ENCODE measurements at regions not wholly inside any gene's neighbourhood (a gene's known extent, or its start where the extent isn't known, plus 50 kb on each side); places are given as distances from the start of the nearest gene placed in this dataset.

- no peak overlapping the region for H3K27ac ChIP-seq (ENCODE audit: insufficient read depth, low read length)
- H3K4me3 ChIP-seq (replicated peaks in 1 of 4; ENCODE audit: control extremely low read depth in 1 of 4, insufficient read depth in 1 of 4, low read depth in 3 of 4, low read length in 4 of 4) = no peak overlapping the region
- H3K4me2 ChIP-seq (ENCODE audit: extremely low read depth, insufficient read depth, low read length) = no peak overlapping the region
- no peaks in the 10 kb centered on the region for H3K4me1 ChIP-seq (ENCODE audit: control insufficient read depth, extremely low read depth, insufficient read depth, low read length)
- no peak overlapping the region for H2AFZ ChIP-seq (ENCODE audit: low read length)
- no peak for DNase-seq (ENCODE audit: low read depth in 2 of 2)
- H4K20me1 ChIP-seq (ENCODE audit: control insufficient read depth, extremely low read depth, insufficient read depth, low read length) = no peaks in the 10 kb centered on the region
- H3K36me3 ChIP-seq (ENCODE audit: control insufficient read depth, insufficient read depth, low read length) = no peaks in the 10 kb centered on the region
- TF ChIP-seq EZH2 (IDR thresholded peaks at IDR 0.05; ENCODE audit: low read length, missing control alignments) (no peak), CTCF (conservative IDR thresholded peaks at IDR 0.05 in 1 of 2, IDR thresholded peaks at IDR 0.05 in 1 of 2; ENCODE audit: low read depth in 1 of 2, low read length in 2 of 2) (no peak)
- H3K79me2 ChIP-seq (ENCODE audit: control insufficient read depth, insufficient read depth, low read length) = no peaks in the 10 kb centered on the region
- H3K9ac ChIP-seq (ENCODE audit: insufficient read depth, low read length) = no peak overlapping the region
- H3K9me3 ChIP-seq (ENCODE audit: control insufficient read depth, insufficient read depth, low read depth, low read length) = no peaks in the 10 kb centered on the region
- no peaks in the 10 kb centered on the region for H3K27me3 ChIP-seq (ENCODE audit: control insufficient read depth, insufficient read depth, low read length)
Observed at GRCh38 chr1:60911966-60912697, 170.2 kb upstream of the NFIA start.

- Histone ChIP-seq H3K4me1 (ENCODE audit: control insufficient read depth, extremely low read depth, insufficient read depth, low read length) (no peaks in the 10 kb centered on the region), H3K79me2 (ENCODE audit: control insufficient read depth, insufficient read depth, low read length) (no peaks in the 10 kb centered on the region), H3K4me3 (replicated peaks in 1 of 4; ENCODE audit: control extremely low read depth in 1 of 4, insufficient read depth in 1 of 4, low read depth in 3 of 4, low read length in 4 of 4) (no peak overlapping the region), H4K20me1 (ENCODE audit: control insufficient read depth, extremely low read depth, insufficient read depth, low read length) (no peaks in the 10 kb centered on the region), H3K9me3 (ENCODE audit: control insufficient read depth, insufficient read depth, low read depth, low read length) (no peaks in the 10 kb centered on the region), H2AFZ (ENCODE audit: low read length) (no peak overlapping the region), H3K27me3 (ENCODE audit: control insufficient read depth, insufficient read depth, low read length) (no peaks in the 10 kb centered on the region), H3K27ac (ENCODE audit: insufficient read depth, low read length) (no peak overlapping the region), H3K9ac (ENCODE audit: insufficient read depth, low read length) (no peak overlapping the region), H3K4me2 (ENCODE audit: extremely low read depth, insufficient read depth, low read length) (no peak overlapping the region), H3K36me3 (ENCODE audit: control insufficient read depth, insufficient read depth, low read length) (no peaks in the 10 kb centered on the region)
- DNase-seq (ENCODE audit: low read depth in 2 of 2) = peak in 1 of 2 donors; percentile 10
- TF ChIP-seq EZH2 (IDR thresholded peaks at IDR 0.05; ENCODE audit: low read length, missing control alignments) (no peak), CTCF (conservative IDR thresholded peaks at IDR 0.05 in 1 of 2, IDR thresholded peaks at IDR 0.05 in 1 of 2; ENCODE audit: low read depth in 1 of 2, low read length in 2 of 2) (no peak)
Observed at GRCh38 chr1:60908159-60908558, 174.2 kb upstream of the NFIA start.

GRCh38 chr1:60906526-60906925, 175.8 kb upstream of the NFIA start:
- H2AFZ ChIP-seq (ENCODE audit: low read length) = no peak overlapping the region
- H3K4me3 ChIP-seq (replicated peaks in 1 of 4; ENCODE audit: control extremely low read depth in 1 of 4, insufficient read depth in 1 of 4, low read depth in 3 of 4, low read length in 4 of 4) = no peak overlapping the region
- H3K27ac ChIP-seq (ENCODE audit: insufficient read depth, low read length) = no peak overlapping the region

More at GRCh38 chr1:60906526-60906925, 175.8 kb upstream of the NFIA start:
- no peaks in the 10 kb centered on the region for H3K9me3 ChIP-seq (ENCODE audit: control insufficient read depth, insufficient read depth, low read depth, low read length)
- no peak overlapping the region for H3K4me2 ChIP-seq (ENCODE audit: extremely low read depth, insufficient read depth, low read length)
- H3K36me3 ChIP-seq (ENCODE audit: control insufficient read depth, insufficient read depth, low read length) = no peaks in the 10 kb centered on the region
- TF ChIP-seq EZH2 (IDR thresholded peaks at IDR 0.05; ENCODE audit: low read length, missing control alignments) = no peak
- TF ChIP-seq CTCF (conservative IDR thresholded peaks at IDR 0.05 in 1 of 2, IDR thresholded peaks at IDR 0.05 in 1 of 2; ENCODE audit: low read depth in 1 of 2, low read length in 2 of 2) = no peak
- H4K20me1 ChIP-seq (ENCODE audit: control insufficient read depth, extremely low read depth, insufficient read depth, low read length) = no peaks in the 10 kb centered on the region
- no peaks in the 10 kb centered on the region for H3K79me2 ChIP-seq (ENCODE audit: control insufficient read depth, insufficient read depth, low read length)
- H3K27me3 ChIP-seq (ENCODE audit: control insufficient read depth, insufficient read depth, low read length) = no peaks in the 10 kb centered on the region
- no peaks in the 10 kb centered on the region for H3K4me1 ChIP-seq (ENCODE audit: control insufficient read depth, extremely low read depth, insufficient read depth, low read length)
- DNase-seq (ENCODE audit: low read depth in 2 of 2) = no peak
- H3K9ac ChIP-seq (ENCODE audit: insufficient read depth, low read length) = no peak overlapping the region

All from fibroblast of lung (primary cell).